ENCODE measurements at regions not wholly inside any gene's neighbourhood (a gene's known extent, or its start where the extent isn't known, plus 50 kb on each side); places are given as distances from the start of the nearest gene placed in this dataset.

GRCh38 chr12:75890660-75891059 is 140.9 kb downstream of the PHLDA1 start:
- TF ChIP-seq, protein P1, sequence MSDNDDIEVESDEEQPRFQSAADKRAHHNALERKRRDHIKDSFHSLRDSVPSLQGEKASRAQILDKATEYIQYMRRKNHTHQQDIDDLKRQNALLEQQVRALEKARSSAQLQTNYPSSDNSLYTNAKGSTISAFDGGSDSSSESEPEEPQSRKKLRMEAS (IDR thresholded peaks at IDR 0.05) = no peak
- peak in 1 of 2 donors; percentile 17 for TF ChIP-seq RAD21 (IDR thresholded peaks at IDR 0.05)
- peak in 1 of 2 donors; percentile 24 for TF ChIP-seq RXRA (IDR thresholded peaks at IDR 0.05)
- TF ChIP-seq NR2F2 (IDR thresholded peaks at IDR 0.05) = no peak
- no peak for TF ChIP-seq REST (IDR thresholded peaks at IDR 0.05)
- peak in 1 of 2 donors; percentile 28 for TF ChIP-seq HNF4A (conservative IDR thresholded peaks at IDR 0.05)
- H3K4me1 ChIP-seq (ENCODE audit: control insufficient read depth in 4 of 4, insufficient read depth in 4 of 4, low read length in 3 of 4) = no peaks in the 10 kb centered on the region
- no peak overlapping the region for H3K27ac ChIP-seq (ENCODE audit: low read depth in 1 of 2, low read length in 2 of 2)
- H3K27me3 ChIP-seq (ENCODE audit: control insufficient read depth in 4 of 4, insufficient read depth in 4 of 4, low read length in 3 of 4) = peaks cover 0 to 2% (median 0%) of the 10 kb centered on the region in 4 donors
- no peak overlapping the region for H3K4me3 ChIP-seq (ENCODE audit: low read depth in 1 of 3, low read length in 3 of 3)
- no peak overlapping the region for H3K9ac ChIP-seq (ENCODE audit: low read depth in 1 of 2, low read length in 2 of 2)
- H3K36me3 ChIP-seq (ENCODE audit: control insufficient read depth in 4 of 4, insufficient read depth in 3 of 4, low read depth in 1 of 4, low read length in 3 of 4) = no peaks in the 10 kb centered on the region
- no peaks in the 10 kb centered on the region for H3K9me3 ChIP-seq (ENCODE audit: control insufficient read depth in 4 of 4, low read length in 3 of 4)
- 77% methylated on average over 2 of the region's 2 CpGs for WGBS
- no peak for DNase-seq (ENCODE audit: low spot score)

GRCh38 chr12:75890141-75890540 is 141.4 kb downstream of the PHLDA1 start:
- no peak for TF ChIP-seq ATF3 (IDR thresholded peaks at IDR 0.05)
- TF ChIP-seq YY1 (IDR thresholded peaks at IDR 0.05) = no peak
- TF ChIP-seq, protein P2, sequence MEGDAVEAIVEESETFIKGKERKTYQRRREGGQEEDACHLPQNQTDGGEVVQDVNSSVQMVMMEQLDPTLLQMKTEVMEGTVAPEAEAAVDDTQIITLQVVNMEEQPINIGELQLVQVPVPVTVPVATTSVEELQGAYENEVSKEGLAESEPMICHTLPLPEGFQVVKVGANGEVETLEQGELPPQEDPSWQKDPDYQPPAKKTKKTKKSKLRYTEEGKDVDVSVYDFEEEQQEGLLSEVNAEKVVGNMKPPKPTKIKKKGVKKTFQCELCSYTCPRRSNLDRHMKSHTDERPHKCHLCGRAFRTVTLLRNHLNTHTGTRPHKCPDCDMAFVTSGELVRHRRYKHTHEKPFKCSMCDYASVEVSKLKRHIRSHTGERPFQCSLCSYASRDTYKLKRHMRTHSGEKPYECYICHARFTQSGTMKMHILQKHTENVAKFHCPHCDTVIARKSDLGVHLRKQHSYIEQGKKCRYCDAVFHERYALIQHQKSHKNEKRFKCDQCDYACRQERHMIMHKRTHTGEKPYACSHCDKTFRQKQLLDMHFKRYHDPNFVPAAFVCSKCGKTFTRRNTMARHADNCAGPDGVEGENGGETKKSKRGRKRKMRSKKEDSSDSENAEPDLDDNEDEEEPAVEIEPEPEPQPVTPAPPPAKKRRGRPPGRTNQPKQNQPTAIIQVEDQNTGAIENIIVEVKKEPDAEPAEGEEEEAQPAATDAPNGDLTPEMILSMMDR (IDR thresholded peaks at IDR 0.05; ENCODE audit: low read depth, low read length, missing input control) = no peak
- no peak for TF ChIP-seq JUND (IDR thresholded peaks at IDR 0.05)
- no peak for TF ChIP-seq EGR1 (IDR thresholded peaks at IDR 0.05; ENCODE audit: low read depth in 2 of 2)
- no peak for TF ChIP-seq NR2F2 (IDR thresholded peaks at IDR 0.05)
- no peak for TF ChIP-seq REST (IDR thresholded peaks at IDR 0.05)
- no peak for TF ChIP-seq ZBTB33 (IDR thresholded peaks at IDR 0.05)
- TF ChIP-seq, protein P1 (IDR thresholded peaks at IDR 0.05) = no peak
- TF ChIP-seq FOXA1 (IDR thresholded peaks at IDR 0.05) = no peak
- TF ChIP-seq GABPA (IDR thresholded peaks at IDR 0.05 in 1 of 2, conservative IDR thresholded peaks at IDR 0.05 in 1 of 2) = no peak
- TF ChIP-seq SP1 (IDR thresholded peaks at IDR 0.05) = no peak
- TF ChIP-seq FOXA2 (IDR thresholded peaks at IDR 0.05) = no peak
- no peak for TF ChIP-seq TAF1 (conservative IDR thresholded peaks at IDR 0.05)
- no peak for TF ChIP-seq RXRA (IDR thresholded peaks at IDR 0.05)
- TF ChIP-seq HNF4A (conservative IDR thresholded peaks at IDR 0.05) = no peak
- TF ChIP-seq RAD21 (IDR thresholded peaks at IDR 0.05) = no peak
- TF ChIP-seq HNF4G (IDR thresholded peaks at IDR 0.05) = no peak
- no peaks in the 10 kb centered on the region for H3K9me3 ChIP-seq (ENCODE audit: control insufficient read depth in 4 of 4, low read length in 3 of 4)
- no peak overlapping the region for H3K4me3 ChIP-seq (ENCODE audit: low read depth in 1 of 3, low read length in 3 of 3)
- H3K4me1 ChIP-seq (ENCODE audit: control insufficient read depth in 4 of 4, insufficient read depth in 4 of 4, low read length in 3 of 4) = no peaks in the 10 kb centered on the region
- H3K27me3 ChIP-seq (ENCODE audit: control insufficient read depth in 4 of 4, insufficient read depth in 4 of 4, low read length in 3 of 4) = peaks cover 0 to 2% (median 0%) of the 10 kb centered on the region in 4 donors
- DNase-seq (ENCODE audit: low spot score) = no peak
- H3K27ac ChIP-seq (ENCODE audit: low read depth in 1 of 2, low read length in 2 of 2) = no peak overlapping the region
- no peaks in the 10 kb centered on the region for H3K36me3 ChIP-seq (ENCODE audit: control insufficient read depth in 4 of 4, insufficient read depth in 3 of 4, low read depth in 1 of 4, low read length in 3 of 4)
- no peak overlapping the region for H3K9ac ChIP-seq (ENCODE audit: low read depth in 1 of 2, low read length in 2 of 2)

Measured in liver (tissue), 8 donors.